NCI-H1436 treated with DMSO at 0.1 percent for 48 hours (cell line): ENCODE measurements at regions not wholly inside any gene's neighbourhood (a gene's known extent, or its start where the extent isn't known, plus 50 kb on each side); places are given as distances from the start of the nearest gene placed in this dataset.

Source experiments
- DNase-seq: peaks from one replicate; lab custom pipeline; 2025; lab: John Stamatoyannopoulos, UW

DNA sequence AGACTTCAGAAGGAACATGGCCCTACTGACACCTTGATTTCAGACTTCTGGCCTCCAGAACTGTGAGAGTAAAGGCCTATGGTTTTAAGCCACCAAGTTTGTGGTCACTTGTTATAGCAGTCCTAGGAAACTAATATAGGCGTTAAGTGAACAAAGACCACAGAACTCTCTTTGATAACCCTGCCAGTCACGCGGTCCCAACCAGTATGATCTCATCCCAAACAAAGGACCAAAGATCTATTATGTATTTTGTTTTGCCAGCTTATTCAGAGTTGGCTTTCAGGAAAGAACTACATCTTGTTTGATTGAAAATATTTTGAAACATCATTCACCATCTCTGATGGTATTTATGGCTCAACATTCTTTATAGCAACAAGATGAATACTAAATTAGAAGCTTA is 294.4 kb upstream of the SLCO3A1 start:
- DNase-seq = no peak

DNA sequence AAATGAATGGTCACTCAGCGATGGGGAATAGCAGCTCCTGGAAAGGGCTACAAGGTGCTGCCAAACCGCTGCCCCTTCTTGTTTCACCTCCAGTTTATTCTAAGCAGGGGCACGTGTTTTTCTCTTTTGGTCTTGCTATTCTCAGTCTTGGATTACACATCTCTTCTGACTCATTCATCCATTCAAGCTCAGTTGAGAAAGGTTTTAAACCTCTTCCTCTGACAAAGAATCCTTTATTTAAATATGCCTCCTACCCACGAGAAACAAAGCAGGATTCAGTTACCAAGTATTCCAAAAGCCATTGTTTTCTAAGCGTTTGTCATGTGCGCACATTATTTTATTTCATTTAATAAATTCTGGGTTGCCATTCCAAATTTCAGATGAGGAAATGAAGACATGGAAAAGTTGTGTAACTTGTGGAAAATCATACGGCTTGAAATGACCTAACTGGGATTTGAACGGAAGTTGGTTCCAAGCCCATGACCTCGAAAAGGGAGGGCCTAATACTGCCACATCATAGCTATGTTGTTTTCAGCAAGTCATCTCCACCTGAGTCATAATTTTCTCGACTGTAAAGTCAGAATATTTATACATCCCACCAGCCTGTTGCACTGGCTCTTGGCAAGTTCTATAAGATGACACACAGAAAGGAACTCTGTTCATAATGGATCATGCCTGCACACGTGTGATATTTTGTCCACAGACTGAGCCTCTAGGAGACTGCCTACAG is 292.0 kb upstream of the SLCO3A1 start:
- DNase-seq = no peak

DNA sequence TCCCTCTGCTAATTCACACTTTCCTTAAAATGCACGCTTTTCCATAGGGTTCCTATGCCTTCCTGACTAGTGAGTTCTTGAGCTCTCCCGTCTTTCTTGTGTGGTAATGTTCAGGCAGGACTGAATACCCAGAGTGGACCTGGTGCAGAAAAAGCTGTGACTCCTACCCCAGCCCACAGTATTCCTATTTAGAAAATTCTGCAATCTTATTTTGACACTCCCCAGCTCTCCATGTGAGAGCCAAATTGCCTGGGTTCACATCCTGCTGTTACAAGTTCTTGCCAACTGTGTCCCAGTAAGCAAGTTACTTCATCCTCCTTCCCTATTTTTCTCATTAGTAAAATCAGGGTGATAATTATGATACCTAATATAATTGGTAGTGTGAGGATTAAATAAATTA is 290.8 kb upstream of the SLCO3A1 start:
- no peak for DNase-seq

DNA sequence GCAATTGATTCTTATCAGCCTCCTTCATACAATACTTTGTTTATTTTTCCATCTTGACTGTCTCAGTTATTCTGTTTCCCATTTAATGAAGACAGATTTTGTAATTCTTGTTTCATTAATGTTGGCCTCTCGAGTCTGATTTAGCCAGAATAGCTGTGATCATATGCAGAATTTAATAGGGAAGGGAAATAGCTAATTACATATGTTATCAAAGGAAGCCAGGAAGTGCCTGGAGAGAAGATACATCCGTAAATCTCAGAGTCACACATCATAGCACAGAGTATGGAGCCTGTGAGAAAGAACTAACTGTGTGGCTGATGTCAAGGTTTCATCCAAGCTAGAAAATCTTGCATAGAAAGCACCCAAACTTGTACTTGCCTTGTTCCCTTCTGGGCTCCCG is 288.9 kb upstream of the SLCO3A1 start:
- no peak for DNase-seq

DNA sequence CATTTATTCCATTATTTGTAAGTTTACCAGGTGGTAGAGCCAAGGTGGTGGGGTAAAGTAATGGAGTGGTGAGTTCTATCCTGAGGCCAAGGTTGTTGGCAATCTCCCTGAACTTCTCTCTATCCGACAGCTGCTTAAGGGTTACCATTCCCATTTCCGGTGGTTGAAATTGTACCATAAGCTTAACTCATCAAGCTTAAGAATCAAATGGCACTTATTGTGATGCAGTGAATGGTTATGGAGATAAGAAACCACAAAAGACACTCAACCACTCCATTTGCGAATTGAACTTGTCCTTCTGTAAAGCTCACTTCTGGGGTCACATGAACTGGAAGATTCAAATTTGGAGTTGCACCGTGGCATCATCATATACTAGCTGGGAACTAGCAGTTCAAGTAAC is 287.4 kb upstream of the SLCO3A1 start:
- DNase-seq = no peak

DNA sequence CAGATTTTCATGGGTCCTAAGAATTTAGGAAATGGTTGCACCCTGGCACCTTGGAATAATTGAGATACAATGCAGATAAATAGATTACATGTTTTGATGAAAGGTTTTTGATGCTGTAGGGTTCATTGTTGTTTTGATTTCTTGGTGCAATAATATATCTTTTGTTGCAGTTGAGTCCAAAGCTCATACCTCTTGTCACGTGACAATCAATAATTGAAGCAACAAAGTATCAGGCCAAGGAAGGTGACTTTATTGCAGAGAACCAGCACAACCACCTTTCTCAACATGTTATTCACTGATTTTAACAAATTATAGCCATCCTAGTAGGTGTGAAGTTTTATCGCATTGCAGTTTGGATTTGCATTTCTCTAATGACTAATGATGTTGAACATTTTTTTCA is 285.5 kb upstream of the SLCO3A1 start:
- no peak for DNase-seq

DNA sequence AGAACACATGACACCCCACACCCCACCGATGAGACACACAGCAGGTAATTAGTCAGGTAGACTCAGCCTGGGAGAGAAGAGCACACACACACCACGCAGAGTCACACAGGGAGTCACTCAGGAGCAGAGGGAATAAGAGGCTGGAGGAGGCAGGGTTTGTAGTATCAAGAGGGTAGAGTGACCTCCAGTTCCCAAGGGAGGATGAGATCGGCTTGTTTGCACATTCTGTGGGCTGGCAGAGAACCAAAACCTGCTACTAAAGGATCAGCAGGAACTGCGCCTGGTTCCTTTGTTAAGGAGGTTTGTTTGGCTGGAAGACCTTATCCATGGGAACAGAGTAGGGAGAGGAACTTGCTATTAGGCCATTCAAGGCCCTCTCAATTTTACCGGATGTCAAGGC is 281.4 kb upstream of the SLCO3A1 start:
- DNase-seq = no peak

DNA sequence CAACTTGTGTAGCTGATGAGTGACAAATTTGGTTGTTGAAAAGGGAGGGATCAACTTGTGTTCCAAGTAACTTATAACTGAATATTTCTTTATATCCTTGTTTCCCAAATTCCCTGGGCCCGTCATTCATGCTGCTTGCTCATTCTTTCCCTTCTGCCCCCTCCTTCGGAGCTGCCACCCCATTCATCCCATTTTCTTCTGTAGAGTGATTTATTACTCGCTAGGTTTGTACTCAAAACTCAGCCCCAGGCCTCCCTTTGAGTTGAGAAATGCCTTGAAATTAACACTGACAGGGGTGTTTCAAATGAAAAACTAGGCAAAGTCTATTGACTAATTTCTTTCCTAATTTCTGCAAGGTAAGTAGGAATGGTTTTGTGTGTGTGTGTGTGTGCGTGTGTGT is 277.4 kb upstream of the SLCO3A1 start:
- no peak for DNase-seq

DNA sequence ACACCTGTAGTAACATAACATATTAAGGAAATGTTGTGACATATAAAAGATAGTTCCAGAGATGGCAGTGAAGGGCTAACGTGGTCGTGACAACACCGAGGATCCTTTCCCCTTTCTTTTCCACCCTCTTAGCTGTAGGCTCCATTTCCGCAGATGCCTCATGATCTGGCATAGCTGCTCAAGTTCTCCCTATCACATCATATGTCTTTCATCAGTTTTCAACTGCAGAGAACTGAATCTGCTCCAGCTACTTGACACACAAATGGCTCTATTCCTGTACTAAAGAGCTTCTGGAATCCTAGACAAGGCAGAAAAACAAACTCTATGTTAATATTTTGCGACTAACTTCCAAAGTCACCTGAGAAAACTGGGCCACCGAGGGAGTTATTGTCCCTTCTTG is 275.0 kb upstream of the SLCO3A1 start:
- DNase-seq = no peak

DNA sequence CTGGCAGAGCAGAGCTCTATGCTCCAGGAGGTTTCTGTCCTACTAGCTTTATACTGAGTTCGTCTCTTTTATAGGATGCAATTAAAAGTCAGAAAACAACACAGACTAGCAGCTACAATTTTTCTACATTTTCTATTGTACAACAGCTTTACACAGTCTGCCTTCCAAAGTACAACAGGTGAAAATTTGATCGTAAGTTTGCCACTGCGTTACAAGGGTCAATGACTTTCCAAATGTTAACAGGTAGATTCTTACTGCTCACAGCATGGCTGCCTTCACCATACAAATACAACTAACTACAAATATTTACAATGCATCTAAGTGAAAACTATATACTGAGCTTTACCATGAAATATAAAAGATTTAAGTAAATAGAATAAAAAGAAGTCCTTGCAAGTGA is 268.6 kb upstream of the SLCO3A1 start:
- DNase-seq = no peak

DNA sequence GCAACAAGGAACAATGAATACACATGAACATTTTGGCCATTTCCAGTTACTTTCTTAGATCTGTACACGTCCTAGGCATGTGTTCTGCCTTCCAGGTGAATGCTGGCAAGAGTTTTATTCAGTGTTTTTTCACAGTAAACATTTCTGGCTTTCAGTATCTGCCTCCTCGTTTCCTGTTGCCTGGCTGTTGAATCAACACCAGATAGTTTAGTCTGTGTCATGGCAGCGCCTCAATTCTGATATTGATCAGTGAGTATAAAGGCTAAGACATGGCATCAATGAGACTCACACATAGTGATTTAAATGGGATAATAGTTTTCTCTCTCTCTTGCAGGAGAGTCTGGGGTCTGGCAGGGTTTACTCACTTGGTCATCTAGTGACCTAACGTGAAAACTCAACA is 266.9 kb upstream of the SLCO3A1 start:
- no peak for DNase-seq

DNA sequence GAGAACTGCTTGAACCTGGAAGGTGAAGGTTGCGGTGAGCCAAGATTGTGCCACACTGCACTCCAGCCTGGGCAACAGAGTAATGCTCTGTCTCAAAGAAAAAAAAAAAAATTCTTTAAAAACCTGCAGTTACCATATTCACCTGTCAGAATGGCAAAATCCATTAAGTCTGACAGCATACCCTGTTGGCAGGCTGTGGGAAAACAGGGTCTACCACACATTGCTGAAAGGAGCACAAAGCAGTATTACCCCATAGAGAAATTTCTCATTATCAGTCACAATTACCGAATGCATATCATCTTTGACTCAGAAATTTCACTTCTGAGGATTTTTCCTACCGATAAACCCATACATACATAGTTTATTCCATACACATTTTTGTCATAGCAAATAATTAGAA is 264.1 kb upstream of the SLCO3A1 start:
- no peak for DNase-seq

DNA sequence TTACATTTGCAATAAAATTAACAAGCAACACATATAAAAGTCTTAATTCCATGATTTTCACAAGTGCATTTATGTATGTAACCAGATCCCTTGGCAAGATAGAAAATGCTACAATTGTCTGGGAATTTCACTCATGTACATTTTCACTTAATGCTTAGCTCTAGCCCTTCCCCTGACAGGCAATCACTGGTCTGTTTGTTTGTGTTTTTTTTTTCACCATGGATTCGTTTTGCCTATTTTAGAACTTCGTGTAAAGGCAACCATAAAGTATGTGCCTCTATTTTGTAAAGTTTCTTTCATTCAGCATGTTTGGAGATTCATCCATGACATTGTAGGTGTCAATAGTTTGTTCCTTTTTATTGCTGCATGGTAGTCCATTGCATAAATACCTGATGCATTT is 260.9 kb upstream of the SLCO3A1 start:
- DNase-seq = no peak

DNA sequence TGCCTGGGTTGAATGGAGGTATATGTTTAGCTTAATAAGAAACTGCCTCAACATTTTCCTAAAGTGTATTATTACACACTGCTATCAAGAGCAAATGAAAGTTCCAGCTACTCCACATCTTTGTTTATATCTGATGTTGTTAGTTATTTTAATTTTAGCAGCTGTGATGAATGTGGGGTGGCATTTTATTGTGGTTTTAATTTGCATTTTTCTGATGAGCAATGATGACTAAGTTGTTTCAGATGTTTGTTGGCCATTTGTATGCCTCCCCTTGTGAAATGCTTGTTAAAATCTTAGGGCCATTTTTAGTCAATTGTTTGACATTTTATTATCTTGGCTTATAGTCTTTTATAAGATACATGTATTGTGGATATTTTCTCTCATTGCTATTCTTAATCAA is 260.4 kb upstream of the SLCO3A1 start:
- DNase-seq = no peak

DNA sequence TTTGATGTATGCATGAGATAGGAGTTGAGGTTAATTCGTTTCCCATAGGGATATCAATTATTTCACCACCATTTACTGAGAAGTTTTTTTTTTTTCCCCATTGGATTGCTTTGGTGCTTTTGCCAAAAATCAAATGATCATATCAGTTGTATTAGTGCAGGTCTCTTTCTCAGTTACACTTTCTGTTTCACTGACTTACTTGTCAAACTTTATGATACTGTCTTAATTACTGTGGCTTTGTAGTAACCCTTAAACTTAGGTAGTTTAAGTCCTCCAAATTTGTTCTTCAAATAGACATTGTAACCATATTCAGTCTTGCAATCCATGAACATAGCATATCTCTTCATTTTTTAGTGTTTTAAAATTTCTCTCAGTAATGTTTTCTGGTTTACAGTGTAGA is 259.9 kb upstream of the SLCO3A1 start:
- no peak for DNase-seq

DNA sequence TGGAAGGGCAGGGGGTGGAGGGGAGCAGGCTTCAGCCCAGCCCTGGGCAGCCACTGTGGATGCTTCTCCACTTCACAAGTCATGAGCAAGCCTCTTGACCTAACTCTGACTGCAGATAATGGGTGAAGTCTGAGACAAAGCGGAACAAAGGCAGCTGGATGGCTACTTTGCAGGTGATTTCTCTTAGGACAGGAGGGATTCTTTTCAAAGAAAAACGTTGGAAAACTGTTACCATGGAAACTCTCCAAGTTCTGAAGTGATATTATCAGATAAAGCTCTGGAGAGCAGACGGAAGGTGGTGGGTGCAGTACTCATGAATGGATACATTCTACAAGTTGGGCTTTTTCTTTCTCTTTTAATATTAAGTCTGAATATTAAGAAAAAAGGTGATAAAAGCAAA is 254.2 kb upstream of the SLCO3A1 start:
- no peak for DNase-seq

DNA sequence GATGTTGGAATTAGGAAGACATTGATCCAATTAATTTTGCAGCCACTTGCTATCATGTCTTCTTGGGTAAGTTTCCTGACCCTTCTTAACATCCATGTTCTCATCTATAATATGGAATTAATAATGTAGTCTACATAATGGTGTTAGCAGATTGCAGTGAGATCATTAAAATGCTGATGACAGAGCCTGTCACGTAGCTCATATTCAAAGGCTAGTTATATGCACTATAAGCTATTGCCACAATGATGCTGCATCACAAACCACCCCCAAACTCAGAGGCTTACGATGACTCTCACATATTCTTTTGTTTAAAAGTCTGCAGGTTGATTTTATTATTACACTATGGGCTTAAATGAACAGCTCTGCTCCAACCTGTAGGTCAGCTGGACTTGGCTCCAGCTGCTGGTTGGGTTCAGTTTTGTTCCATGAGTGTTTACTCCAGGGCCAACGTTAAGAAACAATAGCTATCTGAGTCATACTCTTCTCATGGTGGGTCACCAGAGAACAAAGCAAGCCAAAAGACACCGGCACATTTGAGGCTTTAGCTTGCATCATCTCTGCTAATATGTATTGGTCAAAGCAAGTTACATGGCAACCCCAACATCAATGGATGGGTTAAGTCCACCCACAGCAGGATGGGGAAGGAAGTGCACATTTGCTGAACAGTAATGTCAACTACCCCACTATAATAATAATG is 250.0 kb upstream of the SLCO3A1 start:
- DNase-seq = no peak

DNA sequence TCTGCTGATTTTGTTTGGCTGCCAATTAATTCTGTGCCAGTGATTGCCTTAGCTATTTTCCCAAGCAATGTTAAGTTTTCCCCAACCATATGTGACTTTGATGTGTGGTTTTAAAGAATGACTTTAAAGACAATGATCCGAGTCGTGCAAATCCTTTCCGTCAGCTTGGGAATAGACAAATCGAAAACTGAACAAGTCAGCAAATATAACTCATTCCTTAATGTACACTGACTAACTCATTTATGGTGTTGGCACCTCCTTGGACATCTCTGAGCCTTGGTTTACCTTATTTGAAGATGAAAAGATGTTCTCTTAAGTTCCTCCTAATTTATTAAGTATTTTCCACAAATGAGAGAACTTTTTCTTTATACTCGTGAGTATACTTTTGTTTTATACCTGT is 249.4 kb upstream of the SLCO3A1 start:
- no peak for DNase-seq

DNA sequence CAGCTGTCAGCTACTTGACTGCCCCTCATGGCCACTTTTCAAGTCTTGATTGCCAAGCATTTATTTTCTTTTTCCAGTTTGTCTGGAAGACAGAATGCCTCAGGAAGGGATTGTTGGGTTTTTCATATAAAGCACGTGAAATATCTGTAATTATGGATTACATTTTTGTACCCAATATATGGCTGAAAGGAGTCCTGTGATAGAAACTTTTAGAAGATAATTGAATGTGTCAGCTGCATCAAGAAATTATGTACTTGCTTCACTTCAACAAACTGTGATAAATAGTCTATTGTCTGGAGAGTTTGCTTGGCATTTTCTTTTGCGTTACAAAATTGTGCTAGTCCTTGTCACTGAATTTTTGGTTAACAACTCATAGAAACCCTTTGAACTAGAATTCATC is 247.9 kb upstream of the SLCO3A1 start:
- no peak for DNase-seq

DNA sequence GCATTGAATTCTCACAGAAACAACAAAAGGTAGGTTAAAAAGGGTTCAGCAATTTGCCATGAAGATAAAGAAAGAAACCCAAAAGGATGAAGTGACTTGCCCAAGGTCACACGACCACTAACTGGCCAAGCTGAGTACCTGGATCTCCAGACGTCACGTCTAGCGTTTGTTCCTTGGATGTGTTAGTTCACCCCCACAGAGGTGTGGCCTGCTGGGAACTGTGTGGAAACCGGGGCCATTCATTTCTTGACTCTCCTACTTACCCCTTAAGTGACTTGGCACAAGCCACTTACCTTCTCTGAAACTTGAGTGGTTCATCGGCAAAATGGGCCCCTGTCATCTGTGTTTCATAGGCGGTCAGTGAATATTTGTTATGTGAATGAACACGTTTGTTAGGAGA is 244.3 kb upstream of the SLCO3A1 start:
- no peak for DNase-seq

DNA sequence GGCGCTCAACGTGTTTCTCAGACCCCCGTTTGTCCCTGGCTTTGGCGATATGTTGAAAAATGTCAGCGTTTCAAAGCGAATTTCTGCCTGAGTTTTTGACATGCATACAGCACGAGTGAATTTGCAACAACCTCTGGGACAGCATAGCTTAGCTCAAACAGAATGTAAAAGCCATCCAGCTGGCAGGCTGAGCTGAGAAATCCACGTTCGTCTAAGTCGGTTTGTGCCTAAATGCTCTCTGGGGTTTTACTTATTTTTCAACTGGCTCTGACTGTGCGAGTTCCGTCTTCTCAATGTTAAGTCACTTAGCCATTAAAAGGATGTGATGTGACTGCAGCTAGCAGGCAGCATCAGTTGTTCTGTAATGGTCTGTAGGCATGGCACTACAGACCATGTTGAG is 243.5 kb upstream of the SLCO3A1 start:
- DNase-seq = no peak

DNA sequence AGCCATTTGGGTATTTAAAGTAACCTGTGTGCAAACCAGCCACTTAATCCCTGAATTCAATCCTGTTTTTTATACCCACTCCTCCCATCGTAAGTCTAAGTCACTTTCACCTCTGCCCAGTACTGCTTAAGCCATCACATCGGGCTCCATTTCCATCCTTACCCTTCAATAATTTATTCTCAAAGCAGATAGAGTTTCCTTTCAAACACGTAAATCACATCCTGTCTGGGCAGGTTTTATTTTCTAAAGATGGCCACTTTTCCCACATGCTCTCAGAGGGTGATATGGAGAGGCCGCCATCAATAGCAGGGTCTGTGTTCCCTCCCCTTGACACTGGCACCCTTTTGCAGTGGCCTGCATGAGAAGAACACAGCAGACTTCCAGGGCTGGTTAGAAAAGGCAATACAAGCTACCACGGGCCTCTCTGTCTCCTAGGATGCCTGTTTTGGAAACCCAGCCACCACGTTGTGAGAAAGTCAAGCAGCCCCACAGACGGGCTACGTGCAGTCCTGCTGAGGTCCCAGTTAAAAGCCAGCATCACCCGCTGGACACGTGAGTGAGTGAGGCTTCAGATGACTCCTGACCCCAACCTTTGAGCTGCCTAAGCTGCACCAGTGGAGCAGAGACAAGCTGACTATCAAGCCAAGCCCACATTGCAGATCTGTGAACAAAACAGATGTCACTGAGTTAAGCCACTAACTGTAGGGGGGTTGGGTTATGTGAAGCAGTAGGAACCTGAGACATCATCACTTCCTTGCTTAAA is 241.8 kb upstream of the SLCO3A1 start:
- DNase-seq = no peak

DNA sequence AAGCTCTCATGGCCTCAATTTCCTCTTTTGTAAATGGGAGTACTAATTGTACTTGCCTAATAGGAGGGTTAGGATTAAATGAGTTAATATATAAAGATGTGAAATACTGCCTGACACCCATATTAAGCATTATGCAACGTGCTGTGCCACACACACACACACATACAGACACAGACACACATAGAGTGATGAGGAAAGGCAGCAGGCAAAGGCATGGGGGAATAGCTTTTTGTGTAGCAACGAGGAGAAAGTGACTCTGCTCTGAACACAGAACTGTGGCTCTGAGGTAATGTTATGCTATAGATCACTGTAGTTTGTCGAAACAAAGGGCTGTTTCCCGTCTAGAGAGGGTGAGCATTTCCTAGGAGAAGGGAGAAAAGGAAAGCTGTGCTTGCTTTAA is 233.3 kb upstream of the SLCO3A1 start:
- no peak for DNase-seq
